Vagina (tissue), 2 donors: ENCODE measurements at regions not wholly inside any gene's neighbourhood (a gene's known extent, or its start where the extent isn't known, plus 50 kb on each side); places are given as distances from the start of the nearest gene placed in this dataset.

Experiments
- DNase-seq, 2 donors: peaks; one replicate each; pipeline ENCODE4 v3.0.0-alpha.2; 2017; ENCODE audit errors: extremely low spot score in 2 of 2
- H3K27ac ChIP-seq: fragments of 200-600 bp; sonication (generic); one replicate; pipeline ENCODE4 v1.5.1; 2019
- H3K27me3 ChIP-seq: fragments of 200-600 bp; sonication (generic); one replicate; pipeline ENCODE4 v1.5.1; 2019
- H3K36me3 ChIP-seq, 2 donors: fragments of 200-600 bp; sonication (generic); one replicate each; pipeline ENCODE4 v1.5.1; 2017 to 2019
- H3K4me1 ChIP-seq: fragments of 200-600 bp; sonication (generic); one replicate; pipeline ENCODE4 v1.5.1; 2019
- H3K4me3 ChIP-seq, 2 donors: fragments of 200-600 bp; sonication (generic); 1 replicate in 1 of 2; 2 replicates in 1 of 2; pipeline ENCODE4 v1.5.1; 2016 to 2019
- H3K9me3 ChIP-seq: fragments of 200-600 bp; sonication (generic); one replicate; pipeline ENCODE4 v1.5.1; 2019
- POLR2A ChIP-seq, 2 donors: fragments of 450-650 bp; IDR thresholded peaks; one replicate each; pipeline ENCODE4 v1.6.1; 2017; ENCODE audit warnings: antibody characterized with exemption in 2 of 2, mild to moderate bottlenecking in 2 of 2, moderate library complexity in 2 of 2
- POLR2AphosphoS5 ChIP-seq, 2 donors: sonication (generic); formaldehyde crosslinking; IDR thresholded peaks; one replicate each; pipeline ENCODE4 v1.9.0; 2017; ENCODE audit warnings: antibody characterized with exemption in 2 of 2, mild to moderate bottlenecking in 2 of 2, low read depth in 1 of 2; ENCODE audit not compliant: insufficient read depth in 1 of 2
- intact Hi-C: fragments of 100-400 bp; cut with DNase I; formaldehyde crosslinking; loops from one replicate; pipeline ENCODE4 v1.15.1; 2023
- TF ChIP-seq, protein P1 (sequence below), 3 experiments: fragments of 450-650 bp in 2 of 3; fragments of 200-600 bp in 1 of 3; sonication (generic) in 1 of 3; IDR thresholded peaks; one replicate each; pipeline ENCODE4 v1.5.1; 2017 to 2019; ENCODE audit warnings: antibody characterized with exemption in 3 of 3, mild to moderate bottlenecking in 2 of 3, moderate library complexity in 2 of 3

DNA sequence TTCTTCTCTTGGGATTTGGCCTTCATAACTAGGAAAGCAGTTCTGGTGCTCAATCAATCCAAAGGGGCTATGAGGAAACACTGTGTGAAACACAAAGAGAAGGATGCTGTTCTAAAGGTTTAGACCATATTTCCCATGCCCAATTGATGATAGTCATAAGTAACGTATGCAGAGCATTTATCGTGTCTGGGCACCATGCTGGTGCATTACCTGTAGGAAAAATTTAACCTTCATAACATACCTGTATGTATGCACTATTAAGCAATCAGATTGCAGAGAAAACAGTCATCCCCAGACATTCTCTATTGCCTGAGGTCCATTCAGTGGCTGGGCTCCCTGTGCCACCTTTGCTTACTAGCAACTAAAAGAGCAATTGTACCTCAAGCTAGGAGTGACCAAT lies 381.4 kb downstream of the PLPP3 start:
- H3K27ac ChIP-seq: no peak overlapping the region
- no peaks in the 10 kb centered on the region for H3K36me3 ChIP-seq
- no peak for DNase-seq
- H3K9me3 ChIP-seq: no peaks in the 10 kb centered on the region
- peaks cover 38% of the 10 kb centered on the region for H3K4me1 ChIP-seq
- TF ChIP-seq, protein P1, sequence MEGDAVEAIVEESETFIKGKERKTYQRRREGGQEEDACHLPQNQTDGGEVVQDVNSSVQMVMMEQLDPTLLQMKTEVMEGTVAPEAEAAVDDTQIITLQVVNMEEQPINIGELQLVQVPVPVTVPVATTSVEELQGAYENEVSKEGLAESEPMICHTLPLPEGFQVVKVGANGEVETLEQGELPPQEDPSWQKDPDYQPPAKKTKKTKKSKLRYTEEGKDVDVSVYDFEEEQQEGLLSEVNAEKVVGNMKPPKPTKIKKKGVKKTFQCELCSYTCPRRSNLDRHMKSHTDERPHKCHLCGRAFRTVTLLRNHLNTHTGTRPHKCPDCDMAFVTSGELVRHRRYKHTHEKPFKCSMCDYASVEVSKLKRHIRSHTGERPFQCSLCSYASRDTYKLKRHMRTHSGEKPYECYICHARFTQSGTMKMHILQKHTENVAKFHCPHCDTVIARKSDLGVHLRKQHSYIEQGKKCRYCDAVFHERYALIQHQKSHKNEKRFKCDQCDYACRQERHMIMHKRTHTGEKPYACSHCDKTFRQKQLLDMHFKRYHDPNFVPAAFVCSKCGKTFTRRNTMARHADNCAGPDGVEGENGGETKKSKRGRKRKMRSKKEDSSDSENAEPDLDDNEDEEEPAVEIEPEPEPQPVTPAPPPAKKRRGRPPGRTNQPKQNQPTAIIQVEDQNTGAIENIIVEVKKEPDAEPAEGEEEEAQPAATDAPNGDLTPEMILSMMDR (IDR thresholded peaks at IDR 0.05): no peak
- TF ChIP-seq POLR2A (IDR thresholded peaks at IDR 0.05) (no peak), POLR2AphosphoS5 (IDR thresholded peaks at IDR 0.05; ENCODE audit: insufficient read depth in 1 of 2, low read depth in 1 of 2) (no peak)
- intact Hi-C loops: no loop called here
- no peaks in the 10 kb centered on the region for H3K27me3 ChIP-seq
- H3K4me3 ChIP-seq: no peak overlapping the region

DNA sequence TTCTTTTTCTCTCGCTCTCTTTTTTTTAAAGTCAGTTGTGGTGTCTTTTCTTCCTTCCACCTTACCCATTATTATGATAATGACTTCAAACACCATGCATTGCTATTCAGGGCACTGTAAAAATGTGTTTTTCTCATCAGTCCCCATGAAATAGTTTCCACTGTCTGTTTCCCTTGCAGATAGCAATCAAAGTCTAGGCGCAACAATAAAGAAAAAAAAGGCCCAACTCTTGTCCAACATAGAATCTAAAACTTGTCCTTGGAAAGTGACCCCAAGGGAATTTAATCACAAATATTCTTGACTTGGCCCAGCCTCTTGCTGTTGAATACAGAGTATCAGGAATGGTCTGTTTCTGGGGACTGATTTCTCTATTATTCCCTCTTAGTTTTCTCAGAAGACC lies 382.5 kb downstream of the PLPP3 start:
- no peak overlapping the region for H3K4me3 ChIP-seq
- H3K9me3 ChIP-seq: no peaks in the 10 kb centered on the region
- no peak for TF ChIP-seq POLR2A (IDR thresholded peaks at IDR 0.05)
- TF ChIP-seq, protein P1 (IDR thresholded peaks at IDR 0.05): no peak
- TF ChIP-seq POLR2AphosphoS5 (IDR thresholded peaks at IDR 0.05; ENCODE audit: insufficient read depth in 1 of 2, low read depth in 1 of 2): no peak
- H3K27ac ChIP-seq: no peak overlapping the region
- H3K36me3 ChIP-seq: no peaks in the 10 kb centered on the region
- DNase-seq: no peak
- H3K4me1 ChIP-seq: peaks cover 29% of the 10 kb centered on the region
- intact Hi-C loops: no loop called here
- H3K27me3 ChIP-seq: no peaks in the 10 kb centered on the region

DNA sequence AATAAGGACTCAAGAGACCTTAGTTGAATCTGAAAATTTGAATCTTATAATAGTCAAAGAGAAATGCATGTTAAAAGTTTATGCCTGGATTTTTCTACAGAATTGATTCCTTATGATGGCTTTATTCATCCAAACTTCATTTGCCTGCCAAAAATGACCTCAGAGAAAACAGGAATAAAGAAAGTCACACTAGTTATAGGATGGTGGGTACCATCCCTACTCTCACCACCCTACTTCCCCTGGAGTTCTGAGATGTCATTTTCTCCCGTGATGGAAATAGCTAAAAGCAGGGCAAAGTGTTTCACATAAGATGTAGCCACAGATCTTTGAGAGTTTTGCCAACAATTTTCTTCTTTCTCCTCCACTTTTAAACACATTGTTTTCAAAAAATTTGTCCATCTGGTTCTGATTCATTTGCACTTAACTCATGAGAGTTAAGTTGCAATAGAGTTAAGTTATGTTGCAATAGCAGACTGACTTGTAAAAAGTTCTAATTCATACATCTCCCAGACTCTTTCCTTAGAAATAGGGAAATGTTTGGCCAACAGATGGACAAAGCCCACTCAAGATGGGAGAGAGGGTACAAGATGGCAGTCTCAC lies 384.6 kb downstream of the PLPP3 start:
- no peaks in the 10 kb centered on the region for H3K9me3 ChIP-seq
- intact Hi-C loops: no loop called here
- TF ChIP-seq POLR2AphosphoS5 (IDR thresholded peaks at IDR 0.05; ENCODE audit: insufficient read depth in 1 of 2, low read depth in 1 of 2) (no peak), POLR2A (IDR thresholded peaks at IDR 0.05) (no peak)
- TF ChIP-seq, protein P1 (IDR thresholded peaks at IDR 0.05): no peak
- peak overlapping the region; percentile 39 for H3K27ac ChIP-seq
- H3K36me3 ChIP-seq: no peaks in the 10 kb centered on the region
- no peak for DNase-seq
- no peaks in the 10 kb centered on the region for H3K27me3 ChIP-seq
- H3K4me3 ChIP-seq: no peak overlapping the region
- H3K4me1 ChIP-seq: peaks cover 21% of the 10 kb centered on the region

DNA sequence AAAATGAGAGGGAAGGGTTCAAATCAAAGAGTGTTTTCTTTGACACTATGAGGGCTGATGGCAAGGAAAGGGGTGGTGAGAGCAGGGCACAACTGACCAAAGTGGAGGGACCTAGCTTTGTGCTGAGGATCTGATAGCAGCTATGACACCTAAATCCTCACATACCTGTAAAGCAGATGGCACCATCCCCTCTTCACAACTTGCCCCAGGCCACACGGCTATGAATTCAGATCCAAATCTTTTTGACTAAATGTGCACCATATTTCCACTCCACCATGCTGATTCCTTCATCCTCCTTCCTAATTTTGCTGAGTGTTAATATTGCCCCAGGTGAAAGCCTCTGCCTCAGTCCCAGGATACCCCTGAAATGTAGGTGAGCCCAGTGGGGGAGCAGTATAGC lies 385.7 kb downstream of the PLPP3 start:
- peak overlapping the region; percentile 6 for H3K27ac ChIP-seq
- no peaks in the 10 kb centered on the region for H3K36me3 ChIP-seq
- DNase-seq: no peak
- peaks cover 32% of the 10 kb centered on the region for H3K4me1 ChIP-seq
- intact Hi-C loops: no loop called here
- no peaks in the 10 kb centered on the region for H3K9me3 ChIP-seq
- no peak overlapping the region for H3K4me3 ChIP-seq
- no peaks in the 10 kb centered on the region for H3K27me3 ChIP-seq
- TF ChIP-seq POLR2AphosphoS5 (IDR thresholded peaks at IDR 0.05; ENCODE audit: insufficient read depth in 1 of 2, low read depth in 1 of 2) (no peak), POLR2A (IDR thresholded peaks at IDR 0.05) (no peak)
- TF ChIP-seq, protein P1 (IDR thresholded peaks at IDR 0.05): no peak

DNA sequence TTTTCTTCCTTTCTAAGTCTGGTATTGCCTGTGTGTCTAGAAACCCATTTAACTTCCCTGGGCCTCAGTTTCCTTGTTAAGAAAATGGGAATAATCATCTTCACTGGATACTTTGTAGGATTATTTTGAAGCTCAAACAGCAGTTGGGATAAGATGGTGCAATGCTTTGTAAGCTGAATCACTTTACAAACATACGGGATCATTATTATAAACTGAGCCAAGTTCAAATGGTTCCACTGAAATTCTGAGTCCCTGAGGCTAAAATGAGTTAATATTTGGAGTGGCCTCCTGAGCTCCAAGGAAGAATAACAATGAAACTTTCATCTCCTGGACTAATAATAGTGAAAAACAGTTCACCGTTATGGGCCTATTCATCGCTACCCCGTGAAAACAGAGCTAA lies 388.0 kb downstream of the PLPP3 start:
- H3K27ac ChIP-seq: peak overlapping the region; percentile 36
- no peak overlapping the region for H3K4me3 ChIP-seq
- no peaks in the 10 kb centered on the region for H3K36me3 ChIP-seq
- TF ChIP-seq POLR2AphosphoS5 (IDR thresholded peaks at IDR 0.05; ENCODE audit: insufficient read depth in 1 of 2, low read depth in 1 of 2): no peak
- TF ChIP-seq, protein P1 (IDR thresholded peaks at IDR 0.05): no peak
- TF ChIP-seq POLR2A (IDR thresholded peaks at IDR 0.05): no peak
- H3K27me3 ChIP-seq: no peaks in the 10 kb centered on the region
- no peaks in the 10 kb centered on the region for H3K9me3 ChIP-seq
- DNase-seq: no peak
- H3K4me1 ChIP-seq: peaks cover 35% of the 10 kb centered on the region
- intact Hi-C loops: no loop called here
